Left ventricle myocardium inferior (tissue), 1 donor: ENCODE measurements at regions not wholly inside any gene's neighbourhood (a gene's known extent, or its start where the extent isn't known, plus 50 kb on each side); places are given as distances from the start of the nearest gene placed in this dataset.

Source experiments
- DNase-seq: peaks from one replicate; pipeline ENCODE4 v3.0.0-alpha.2; 2020
- H3K27ac ChIP-seq: fragments of 200-600 bp; replicated peaks from 2 replicates; pipeline ENCODE4 v1.8.0; 2021
- H3K27me3 ChIP-seq: fragments of 200-600 bp; 2 replicates; pipeline ENCODE4 v1.8.0; 2021; ENCODE audit warnings: low read depth
- H3K36me3 ChIP-seq: fragments of 200-600 bp; 2 replicates; pipeline ENCODE4 v1.8.0; 2021
- H3K4me1 ChIP-seq: fragments of 200-600 bp; 2 replicates; pipeline ENCODE4 v1.8.0; 2021
- H3K4me3 ChIP-seq: fragments of 200-600 bp; 2 replicates; pipeline ENCODE4 v1.8.0; 2021; ENCODE audit warnings: mild to moderate bottlenecking, moderate library complexity
- H3K9me3 ChIP-seq: fragments of 200-600 bp; replicated peaks from 2 replicates; pipeline ENCODE4 v1.8.0; 2021
- CTCF ChIP-seq: fragments of 200-600 bp; IDR thresholded peaks from 2 replicates; pipeline ENCODE4 v1.8.0; 2021; ENCODE audit warnings: antibody characterized with exemption, mild to moderate bottlenecking, borderline replicate concordance
- intact Hi-C: fragments of 100-400 bp; cut with micrococcal nuclease; formaldehyde crosslinking; loops from one replicate; pipeline ENCODE4 v1.11.0; 2022
- donor health status: DM: no; HTN: yes; CAD: no; lungs with severe emphysema.

DNA sequence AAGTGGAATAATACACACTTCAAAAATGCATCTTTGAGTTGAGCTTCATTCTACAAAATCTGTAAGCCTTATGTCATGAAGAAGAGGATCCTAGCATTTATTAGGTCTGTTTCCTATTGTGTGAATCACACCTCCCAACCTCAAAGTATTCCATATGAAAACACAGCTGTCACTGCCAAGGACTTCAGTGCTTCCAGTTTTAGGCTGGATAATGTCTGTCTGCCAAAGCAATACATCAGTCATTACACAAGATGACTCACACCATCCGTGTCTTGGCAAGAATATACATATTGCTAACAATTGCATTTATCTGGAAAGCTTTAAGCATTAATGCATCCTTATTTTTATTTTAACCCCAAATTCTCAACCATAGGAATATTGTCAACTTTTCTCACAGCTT lies 125.7 kb upstream of the TMPRSS15 start:
- intact Hi-C loops = no loop called here
- TF ChIP-seq CTCF = no peak

DNA sequence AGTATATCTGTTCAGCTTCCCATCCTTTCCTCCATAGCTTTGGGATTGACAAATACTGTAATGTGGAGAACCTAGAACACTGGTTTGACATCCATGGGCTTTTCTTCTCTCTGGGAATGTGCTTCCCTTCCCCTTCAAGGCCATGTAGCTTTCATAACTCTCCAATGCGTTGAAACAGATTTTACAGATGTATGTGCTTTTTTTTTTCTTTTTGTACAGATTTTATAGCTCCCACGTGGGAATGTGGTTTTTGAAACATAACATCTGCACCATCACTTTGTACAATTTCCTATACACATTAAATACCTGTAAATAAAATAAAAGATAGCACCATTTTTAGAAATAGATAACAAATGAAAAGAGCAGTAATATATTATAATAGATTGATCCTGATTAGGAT lies 138.5 kb upstream of the TMPRSS15 start:
- no peaks in the 10 kb centered on the region for H3K9me3 ChIP-seq
- no peaks in the 10 kb centered on the region for H3K36me3 ChIP-seq
- no peaks in the 10 kb centered on the region for H3K4me1 ChIP-seq
- no peak overlapping the region for H3K27ac ChIP-seq
- intact Hi-C loops = no loop called here
- TF ChIP-seq CTCF = no peak
- no peak for DNase-seq
- H3K4me3 ChIP-seq = no peak overlapping the region
- no peaks in the 10 kb centered on the region for H3K27me3 ChIP-seq

More for the DNA sequence above, 125.7 kb upstream of the TMPRSS15 start:
- no peak overlapping the region for H3K27ac ChIP-seq
- H3K27me3 ChIP-seq = no peaks in the 10 kb centered on the region
- no peaks in the 10 kb centered on the region for H3K36me3 ChIP-seq
- H3K9me3 ChIP-seq = no peaks in the 10 kb centered on the region
- no peaks in the 10 kb centered on the region for H3K4me1 ChIP-seq
- H3K4me3 ChIP-seq = no peak overlapping the region
- DNase-seq = no peak

DNA sequence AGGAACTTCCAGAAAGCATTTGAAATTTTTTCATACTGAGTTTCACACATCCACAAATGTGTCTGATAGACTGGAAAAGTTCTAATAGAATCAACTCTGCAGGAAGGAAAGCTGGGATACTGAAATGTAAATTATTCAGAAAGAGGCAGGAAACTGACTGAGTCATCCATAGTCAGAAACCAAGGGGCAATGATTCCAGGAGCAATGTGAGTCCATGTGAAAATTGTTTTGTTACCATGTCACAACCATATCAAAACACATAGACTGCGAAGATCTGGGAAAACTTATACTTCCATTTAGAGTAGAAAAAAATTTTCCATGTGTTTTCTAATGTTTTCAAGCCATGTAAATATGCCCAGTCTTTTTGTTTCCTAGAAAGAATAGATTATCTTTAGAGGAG lies 142.3 kb upstream of the TMPRSS15 start:
- no peaks in the 10 kb centered on the region for H3K36me3 ChIP-seq
- intact Hi-C loops = no loop called here

GRCh38 chr21:18547347-18547746 lies 143.8 kb upstream of the TMPRSS15 start:
- no peak for TF ChIP-seq CTCF
- Histone ChIP-seq H3K9me3 (no peaks in the 10 kb centered on the region), H3K36me3 (no peaks in the 10 kb centered on the region), H3K4me3 (no peak overlapping the region), H3K27ac (no peak overlapping the region), H3K27me3 (no peaks in the 10 kb centered on the region), H3K4me1 (no peaks in the 10 kb centered on the region)
- DNase-seq = no peak
- intact Hi-C loops = no loop called here

More for the DNA sequence above, 142.3 kb upstream of the TMPRSS15 start:
- TF ChIP-seq CTCF = no peak
- Histone ChIP-seq H3K4me3 (no peak overlapping the region), H3K9me3 (no peaks in the 10 kb centered on the region), H3K27me3 (no peaks in the 10 kb centered on the region), H3K4me1 (no peaks in the 10 kb centered on the region), H3K27ac (no peak overlapping the region)
- DNase-seq = no peak

GRCh38 chr21:18548249-18548648 lies 144.7 kb upstream of the TMPRSS15 start:
- Histone ChIP-seq H3K4me3 (no peak overlapping the region), H3K36me3 (no peaks in the 10 kb centered on the region), H3K27ac (no peak overlapping the region), H3K4me1 (no peaks in the 10 kb centered on the region), H3K9me3 (no peaks in the 10 kb centered on the region), H3K27me3 (no peaks in the 10 kb centered on the region)
- intact Hi-C loops = no loop called here
- DNase-seq = no peak
- no peak for TF ChIP-seq CTCF
